ENCODE measurements at regions not wholly inside any gene's neighbourhood (a gene's known extent, or its start where the extent isn't known, plus 50 kb on each side); places are given as distances from the start of the nearest gene placed in this dataset.

GRCh38 chr20:21956591-21956990 is 251.1 kb downstream of the PAX1 start:
- no peak for TF ChIP-seq EP300 (IDR thresholded peaks at IDR 0.05)
- no peak for TF ChIP-seq CTCF (IDR thresholded peaks at IDR 0.05)
- TF ChIP-seq POLR2A (IDR thresholded peaks at IDR 0.05) = no peak

Measured in stomach (tissue), 4 donors.